DOHH2 (cell line): ENCODE measurements at regions not wholly inside any gene's neighbourhood (a gene's known extent, or its start where the extent isn't known, plus 50 kb on each side); places are given as distances from the start of the nearest gene placed in this dataset.

Source experiments
- EZH2phosphoT487 ChIP-seq: fragments of 200-600 bp; sonication (generic); IDR thresholded peaks from 2 replicates; pipeline ENCODE4 v1.6.1; 2017; ENCODE audit warnings: borderline replicate concordance, mild to moderate bottlenecking, antibody characterized with exemption, low read length, moderate library complexity, mixed read lengths
- TF ChIP-seq, protein P1 (sequence below): fragments of 200-600 bp; sonication (generic); IDR thresholded peaks from one replicate; pipeline ENCODE4 v1.5.1; 2014; ENCODE audit warnings: antibody characterized with exemption, mild to moderate bottlenecking, low read depth, low read length; ENCODE audit not compliant: poor library complexity, severe bottlenecking

DNA sequence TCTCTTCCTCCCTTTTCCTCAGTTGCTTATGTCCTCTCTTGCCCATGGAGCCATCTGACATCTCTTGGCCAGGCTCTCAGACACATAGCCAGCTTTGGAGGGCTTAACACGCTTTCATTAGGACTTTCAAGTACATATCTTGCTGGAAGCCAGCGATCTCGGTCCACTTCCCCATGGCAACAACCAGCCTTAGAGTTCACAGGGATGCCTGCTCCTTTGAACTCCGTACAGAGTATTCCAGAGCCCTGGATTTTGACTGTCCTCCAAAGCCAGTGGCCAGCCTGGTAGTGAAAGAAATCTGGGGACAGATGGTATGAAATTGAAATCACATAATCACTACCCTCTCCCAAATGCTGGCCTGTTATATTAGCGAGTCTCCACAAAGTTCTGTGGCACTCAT, 370.5 kb upstream of the NPVF start:
- TF ChIP-seq, protein P1, sequence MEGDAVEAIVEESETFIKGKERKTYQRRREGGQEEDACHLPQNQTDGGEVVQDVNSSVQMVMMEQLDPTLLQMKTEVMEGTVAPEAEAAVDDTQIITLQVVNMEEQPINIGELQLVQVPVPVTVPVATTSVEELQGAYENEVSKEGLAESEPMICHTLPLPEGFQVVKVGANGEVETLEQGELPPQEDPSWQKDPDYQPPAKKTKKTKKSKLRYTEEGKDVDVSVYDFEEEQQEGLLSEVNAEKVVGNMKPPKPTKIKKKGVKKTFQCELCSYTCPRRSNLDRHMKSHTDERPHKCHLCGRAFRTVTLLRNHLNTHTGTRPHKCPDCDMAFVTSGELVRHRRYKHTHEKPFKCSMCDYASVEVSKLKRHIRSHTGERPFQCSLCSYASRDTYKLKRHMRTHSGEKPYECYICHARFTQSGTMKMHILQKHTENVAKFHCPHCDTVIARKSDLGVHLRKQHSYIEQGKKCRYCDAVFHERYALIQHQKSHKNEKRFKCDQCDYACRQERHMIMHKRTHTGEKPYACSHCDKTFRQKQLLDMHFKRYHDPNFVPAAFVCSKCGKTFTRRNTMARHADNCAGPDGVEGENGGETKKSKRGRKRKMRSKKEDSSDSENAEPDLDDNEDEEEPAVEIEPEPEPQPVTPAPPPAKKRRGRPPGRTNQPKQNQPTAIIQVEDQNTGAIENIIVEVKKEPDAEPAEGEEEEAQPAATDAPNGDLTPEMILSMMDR: no peak
- TF ChIP-seq EZH2phosphoT487: no peak
